GM23248 (cell line): ENCODE measurements at regions not wholly inside any gene's neighbourhood (a gene's known extent, or its start where the extent isn't known, plus 50 kb on each side); places are given as distances from the start of the nearest gene placed in this dataset.
"Not testable (repeated sequence)": the region's sequence is repeated elsewhere in the genome, so short reads cannot be mapped to it uniquely, and the experiment has no call there.

Source experiments
- DNase-seq: peaks from one replicate; pipeline ENCODE4 v3.0.0-alpha.2; 2015
- H2AFZ ChIP-seq: fragments of 200-600 bp; sonication (generic); 2 replicates; pipeline ENCODE4 v1.6.1; 2016; ENCODE audit warnings: antibody characterized with exemption
- H3F3A ChIP-seq: fragments of 200-600 bp; sonication (generic); 2 replicates; pipeline ENCODE4 v1.6.1; 2016; ENCODE audit warnings: mild to moderate bottlenecking, antibody characterized with exemption, mixed run types; ENCODE audit not compliant: insufficient read depth
- H3K27ac ChIP-seq: fragments of 200-600 bp; sonication (generic); 2 replicates; pipeline ENCODE4 v1.5.1; 2016; ENCODE audit warnings: mild to moderate bottlenecking
- H3K27me3 ChIP-seq: fragments of 200-600 bp; sonication (generic); replicated peaks from 2 replicates; pipeline ENCODE4 v1.6.1; 2016; ENCODE audit warnings: mild to moderate bottlenecking; ENCODE audit not compliant: insufficient read depth
- H3K36me3 ChIP-seq: fragments of 200-600 bp; sonication (generic); 2 replicates; pipeline ENCODE4 v1.6.1; 2016; ENCODE audit warnings: low read depth, mild to moderate bottlenecking
- H3K4me1 ChIP-seq: fragments of 200-600 bp; sonication (generic); 2 replicates; pipeline ENCODE4 v1.6.1; 2016; ENCODE audit warnings: mild to moderate bottlenecking; ENCODE audit not compliant: insufficient read depth
- H3K4me2 ChIP-seq: fragments of 200-600 bp; sonication (generic); one replicate; pipeline ENCODE4 v1.6.1; 2016; ENCODE audit warnings: mild to moderate bottlenecking; ENCODE audit not compliant: unreplicated experiment
- H3K4me3 ChIP-seq: fragments of 200-600 bp; sonication (generic); 2 replicates; pipeline ENCODE4 v1.5.1; 2016; ENCODE audit warnings: mild to moderate bottlenecking
- H3K79me2 ChIP-seq: fragments of 200-600 bp; sonication (generic); 2 replicates; pipeline ENCODE4 v1.6.1; 2016; ENCODE audit warnings: mild to moderate bottlenecking; ENCODE audit not compliant: insufficient read depth
- H3K9ac ChIP-seq: fragments of 200-600 bp; sonication (generic); 2 replicates; pipeline ENCODE4 v1.6.1; 2016; ENCODE audit warnings: mild to moderate bottlenecking
- H3K9me2 ChIP-seq: fragments of 200-600 bp; sonication (generic); 2 replicates; pipeline ENCODE4 v1.6.1; 2016; ENCODE audit warnings: mixed run types, mild to moderate bottlenecking, moderate library complexity; ENCODE audit not compliant: insufficient read depth
- H3K9me3 ChIP-seq: fragments of 200-600 bp; sonication (generic); one replicate; pipeline ENCODE4 v1.6.1; 2017; ENCODE audit warnings: low read depth
- H4K20me1 ChIP-seq: fragments of 200-600 bp; sonication (generic); 2 replicates; pipeline ENCODE4 v1.6.0; 2016; ENCODE audit not compliant: insufficient read depth
- EZH2 ChIP-seq: fragments of 200-600 bp; sonication (generic); IDR thresholded peaks from 2 replicates; pipeline ENCODE4 v1.6.1; 2018; ENCODE audit warnings: antibody characterized with exemption, mild to moderate bottlenecking; ENCODE audit not compliant: insufficient read depth, poor library complexity, severe bottlenecking
- EZH2phosphoT487 ChIP-seq: fragments of 200-600 bp; sonication (generic); IDR thresholded peaks from 2 replicates; pipeline ENCODE4 v1.6.1; 2018; ENCODE audit warnings: antibody characterized with exemption, moderate library complexity, mild to moderate bottlenecking, low read depth; ENCODE audit not compliant: insufficient read depth
- WGBS, 2 experiments: methylation state at CpG; one replicate each; pipeline ENCODE4 v1.1.6; 2015 to 2017; ENCODE audit warnings: low lambda C conversion rate in 2 of 2, low coverage in 1 of 2; ENCODE audit errors: missing lambda C conversion rate in 2 of 2; 5-methylcytosine and 5-hydroxymethylcytosine counted together
- in situ Hi-C: fragments of 300-500 bp; cut with MboI; formaldehyde crosslinking; loops from 2 replicates; pipeline ENCODE4 v1.15.0; 2020

DNA sequence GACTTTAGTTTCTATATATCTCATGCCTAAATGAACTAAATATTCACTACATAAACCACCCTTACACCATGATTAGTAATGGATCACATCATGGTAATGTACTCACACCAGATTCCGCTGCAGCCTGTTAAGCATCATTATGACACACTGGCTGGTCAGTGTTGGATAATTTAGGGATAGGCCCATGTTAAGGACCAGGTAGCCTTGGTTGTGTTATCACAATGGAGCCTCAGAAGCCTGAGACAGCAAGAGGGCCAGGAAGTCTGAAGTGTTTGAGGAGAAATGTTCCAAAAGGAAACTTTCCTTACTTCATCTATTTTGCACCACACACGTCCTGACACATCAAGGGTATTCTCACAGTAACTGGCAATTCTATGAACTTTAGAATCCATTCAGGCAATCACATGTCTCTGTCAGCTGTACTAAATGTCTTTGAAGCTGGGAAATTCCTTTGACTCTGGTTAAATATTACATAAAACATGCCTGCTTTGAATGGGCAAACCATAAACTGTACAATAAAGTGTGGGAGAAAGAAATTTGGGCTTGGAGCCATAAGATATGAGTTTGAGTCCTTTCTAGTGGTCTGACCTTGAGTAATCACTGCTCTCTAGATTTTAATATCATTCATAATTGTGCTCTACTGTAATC lies 105.3 kb upstream of the DPT start:
- Histone ChIP-seq H2AFZ (no peak overlapping the region), H4K20me1 (no peaks in the 10 kb centered on the region), H3K27me3 (no peaks in the 10 kb centered on the region), H3K9me3 (no peaks in the 10 kb centered on the region), H3K4me1 (no peaks in the 10 kb centered on the region), H3K4me2 (no peak overlapping the region), H3K79me2 (no peaks in the 10 kb centered on the region), H3F3A (no peaks in the 10 kb centered on the region), H3K9me2 (no peaks in the 10 kb centered on the region), H3K36me3 (no peaks in the 10 kb centered on the region), H3K27ac (no peak overlapping the region), H3K4me3 (no peak overlapping the region), H3K9ac (no peak overlapping the region)
- 42 to 47% methylated on average over 2 of the region's 2 CpGs for WGBS, 2 experiments
- no peak for TF ChIP-seq EZH2
- no peak for TF ChIP-seq EZH2phosphoT487
- DNase-seq, result no peak
- in situ Hi-C loops, result no loop called here

DNA sequence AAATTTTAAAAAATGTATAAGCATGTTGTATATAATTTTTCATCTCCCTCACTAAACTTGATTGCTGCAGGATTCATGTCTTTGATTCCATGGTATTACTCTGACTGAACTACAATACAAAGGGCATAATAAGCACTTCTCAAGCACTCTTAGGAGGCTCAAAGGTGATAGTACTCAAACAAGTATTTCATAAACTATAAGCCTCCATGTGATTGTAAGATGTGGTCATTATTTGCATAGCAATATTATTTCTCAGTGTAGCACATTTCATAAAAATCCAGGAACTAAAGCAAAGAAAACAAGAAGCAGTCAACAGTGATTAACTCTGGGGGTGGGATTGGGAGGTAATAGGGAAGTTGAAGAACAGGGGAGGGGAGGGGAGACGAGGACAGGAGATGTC lies 106.2 kb upstream of the DPT start:
- H3K9ac ChIP-seq, result no peak overlapping the region
- H3K4me3 ChIP-seq, result no peak overlapping the region
- no peaks in the 10 kb centered on the region for H3K9me3 ChIP-seq
- H3F3A ChIP-seq, result no peaks in the 10 kb centered on the region
- H3K9me2 ChIP-seq, result no peaks in the 10 kb centered on the region
- no peaks in the 10 kb centered on the region for H3K4me1 ChIP-seq
- DNase-seq, result no peak
- TF ChIP-seq EZH2phosphoT487, result no peak
- no peak for TF ChIP-seq EZH2
- H3K27ac ChIP-seq, result no peak overlapping the region
- no peaks in the 10 kb centered on the region for H3K27me3 ChIP-seq
- no peaks in the 10 kb centered on the region for H4K20me1 ChIP-seq
- 8 to 23% methylated on average over 1 of the region's 1 CpG for WGBS, 2 experiments
- no peaks in the 10 kb centered on the region for H3K36me3 ChIP-seq
- in situ Hi-C loops, result no loop called here
- no peak overlapping the region for H2AFZ ChIP-seq
- no peaks in the 10 kb centered on the region for H3K79me2 ChIP-seq
- no peak overlapping the region for H3K4me2 ChIP-seq

DNA sequence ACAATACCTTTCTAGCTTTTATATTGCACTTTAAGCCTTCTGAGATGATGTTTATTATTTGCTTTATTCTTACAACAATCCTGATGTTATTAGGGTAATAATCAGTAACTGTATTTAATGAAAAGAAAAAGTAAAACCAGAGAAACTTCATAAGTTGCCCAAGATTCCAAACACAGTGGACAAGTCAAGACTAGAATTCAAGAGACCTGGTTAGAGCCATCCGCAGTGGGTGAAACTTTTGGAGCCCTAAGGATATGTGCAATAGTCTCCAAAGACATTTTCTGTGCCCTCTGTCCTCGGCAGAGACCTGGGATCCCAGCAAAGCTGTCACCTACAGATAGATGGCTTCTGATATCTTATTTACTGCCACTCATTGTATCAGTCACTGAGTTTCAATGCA lies 106.8 kb upstream of the DPT start:
- Histone ChIP-seq H3F3A (no peaks in the 10 kb centered on the region), H3K79me2 (no peaks in the 10 kb centered on the region), H3K4me3 (no peak overlapping the region), H3K9me2 (no peaks in the 10 kb centered on the region), H3K9ac (no peak overlapping the region), H3K27me3 (no peaks in the 10 kb centered on the region), H4K20me1 (no peaks in the 10 kb centered on the region), H2AFZ (no peak overlapping the region), H3K4me1 (no peaks in the 10 kb centered on the region), H3K36me3 (no peaks in the 10 kb centered on the region), H3K9me3 (no peaks in the 10 kb centered on the region), H3K27ac (no peak overlapping the region), H3K4me2 (no peak overlapping the region)
- no peak for DNase-seq
- in situ Hi-C loops, result no loop called here
- TF ChIP-seq EZH2, result no peak
- no peak for TF ChIP-seq EZH2phosphoT487
- WGBS, 2 experiments, result 52 to 60% methylated on average over 2 of the region's 2 CpGs

DNA sequence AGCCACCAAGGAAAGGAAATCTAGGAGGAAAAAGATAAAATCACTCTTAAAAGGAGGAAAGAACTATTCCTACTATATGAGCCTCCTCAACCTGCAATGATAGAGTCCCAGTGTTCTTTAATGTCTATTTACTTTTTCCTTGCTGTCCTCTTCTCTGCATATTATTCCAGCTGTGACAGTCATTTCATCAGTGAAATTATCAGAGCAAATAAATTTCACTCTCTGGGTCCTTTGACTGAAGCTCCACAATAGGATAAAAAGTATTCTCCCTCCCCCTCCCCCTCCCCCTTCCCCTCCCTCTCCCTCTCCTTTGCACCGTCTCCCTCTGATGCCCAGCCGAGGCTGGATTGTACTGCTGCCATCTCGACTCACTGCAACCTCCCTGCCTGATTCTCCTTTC lies 107.5 kb upstream of the DPT start:
- 47 to 60% methylated on average over 2 to 3 of the region's 3 CpGs for WGBS, 2 experiments
- no peak overlapping the region for H3K9ac ChIP-seq
- H3K9me3 ChIP-seq, result no peaks in the 10 kb centered on the region
- H4K20me1 ChIP-seq, result no peaks in the 10 kb centered on the region
- no peak overlapping the region for H3K4me2 ChIP-seq
- H3K4me1 ChIP-seq, result no peaks in the 10 kb centered on the region
- in situ Hi-C loops, result no loop called here
- no peak for TF ChIP-seq EZH2
- no peak for TF ChIP-seq EZH2phosphoT487
- no peak overlapping the region for H2AFZ ChIP-seq
- H3F3A ChIP-seq, result no peaks in the 10 kb centered on the region
- H3K4me3 ChIP-seq, result no peak overlapping the region
- H3K27ac ChIP-seq, result no peak overlapping the region
- no peaks in the 10 kb centered on the region for H3K79me2 ChIP-seq
- no peak for DNase-seq
- H3K36me3 ChIP-seq, result no peaks in the 10 kb centered on the region
- no peaks in the 10 kb centered on the region for H3K27me3 ChIP-seq
- no peaks in the 10 kb centered on the region for H3K9me2 ChIP-seq

DNA sequence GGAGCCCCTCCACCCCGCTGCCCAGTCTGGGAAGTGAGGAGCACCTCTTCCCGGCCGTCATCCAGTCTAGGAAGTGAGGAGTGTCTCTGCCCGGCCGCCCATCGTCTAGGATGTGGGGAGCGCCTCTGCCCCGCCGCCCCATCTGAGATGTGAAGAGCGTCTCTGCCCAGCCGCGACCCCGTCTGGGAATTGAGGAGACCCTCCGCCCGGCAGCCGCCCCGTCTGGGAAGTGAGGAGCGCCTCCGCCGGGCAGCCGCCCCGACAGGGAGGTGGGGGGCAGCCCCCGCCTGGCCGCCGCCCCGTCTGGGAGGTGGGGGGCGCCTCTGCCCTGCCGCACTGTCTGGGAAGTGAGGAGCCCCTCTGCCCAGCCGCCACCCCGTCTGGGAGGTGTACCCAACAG lies 108.2 kb upstream of the DPT start:
- H3K4me3 ChIP-seq, in situ Hi-C loops, H3K79me2 ChIP-seq, H3K9ac ChIP-seq, DNase-seq, H3K9me2 ChIP-seq, H4K20me1 ChIP-seq, H3K27ac ChIP-seq, H3K4me2 ChIP-seq, H3K4me1 ChIP-seq, H3K36me3 ChIP-seq, H3K27me3 ChIP-seq, H3K9me3 ChIP-seq, H2AFZ ChIP-seq, H3F3A ChIP-seq: not testable (repeated sequence)
- WGBS, 2 experiments, result 84 to 93% methylated on average over 22 to 30 of the region's 30 CpGs
